ENCODE measurements at regions not wholly inside any gene's neighbourhood (a gene's known extent, or its start where the extent isn't known, plus 50 kb on each side); places are given as distances from the start of the nearest gene placed in this dataset.

DNA sequence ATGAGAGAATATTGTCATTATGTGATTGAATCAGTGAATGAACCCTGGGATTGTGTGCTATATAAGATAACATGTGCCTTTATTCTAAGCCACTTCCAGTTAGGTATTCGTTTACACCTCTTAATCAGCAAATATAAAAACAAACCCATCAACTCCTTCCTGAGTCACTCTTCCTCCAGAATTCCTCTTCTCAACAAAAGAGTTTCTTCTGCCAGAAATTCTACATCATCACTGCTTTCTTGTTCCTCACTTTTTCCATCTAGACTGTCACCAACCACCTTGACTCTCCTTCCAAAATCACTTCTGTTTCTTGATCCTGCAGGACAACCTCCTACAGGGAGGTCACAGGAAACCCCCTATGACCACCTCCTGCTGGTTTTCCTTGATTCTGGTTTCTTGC is 261.4 kb downstream of the CYP26B1 start:
- TF ChIP-seq POLR2A (IDR thresholded peaks at IDR 0.05; ENCODE audit: low read depth, low read length) (no peak), TAF1 (IDR thresholded peaks at IDR 0.05; ENCODE audit: borderline replicate concordance, low read depth, low read length) (no peak)
